Fibroblast of skin of scalp (primary cell): ENCODE measurements at regions not wholly inside any gene's neighbourhood (a gene's known extent, or its start where the extent isn't known, plus 50 kb on each side); places are given as distances from the start of the nearest gene placed in this dataset.
"Not testable (repeated sequence)": the region's sequence is repeated elsewhere in the genome, so short reads cannot be mapped to it uniquely, and the experiment has no call there.

Experiments
- DNase-seq: peaks from one replicate; pipeline ENCODE4 v3.0.0-alpha.2; 2013

DNA sequence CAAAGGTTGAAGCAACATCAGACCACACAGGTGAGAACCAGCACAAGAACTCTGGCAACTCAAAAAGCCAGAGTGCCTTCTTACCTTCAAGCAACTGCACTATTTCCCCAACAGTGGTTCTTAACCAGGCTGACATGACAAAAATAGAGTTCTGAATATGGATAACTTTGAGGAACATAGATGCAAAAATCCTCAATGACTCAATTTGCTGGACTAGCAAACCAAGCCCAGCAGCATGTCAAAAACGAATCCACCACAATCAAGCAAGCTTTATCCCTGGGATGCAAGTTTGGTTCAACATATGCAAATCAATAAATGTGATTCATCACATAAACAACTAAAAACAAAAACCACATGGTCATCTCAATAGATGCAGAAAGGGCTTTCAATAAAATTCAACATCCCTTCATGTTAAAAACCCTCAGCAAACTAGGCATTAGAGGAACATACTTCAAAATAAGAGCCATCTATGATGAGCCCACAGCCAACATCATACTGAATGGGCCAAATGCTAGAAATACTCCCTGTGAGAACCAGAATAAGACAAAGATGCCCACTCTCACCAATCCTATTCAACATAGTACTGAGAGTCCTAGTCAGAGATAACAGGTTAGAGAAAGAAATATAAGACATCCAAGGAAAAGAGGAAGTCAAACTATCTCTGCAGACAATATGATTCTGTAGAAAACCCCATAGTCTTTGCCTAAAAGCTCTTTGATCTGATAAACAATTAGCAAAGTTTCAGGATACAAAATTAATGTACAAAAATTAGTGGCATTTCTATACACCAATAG is 110.5 kb upstream of the NBPF19 start:
- DNase-seq, result not testable (repeated sequence)

GRCh38 chr1:149366402-149366801 is 108.4 kb upstream of the NBPF19 start:
- DNase-seq, result not testable (repeated sequence)

- not testable (repeated sequence) for DNase-seq
Observed at GRCh38 chr1:149367472-149368044, 107.3 kb upstream of the NBPF19 start.

DNA sequence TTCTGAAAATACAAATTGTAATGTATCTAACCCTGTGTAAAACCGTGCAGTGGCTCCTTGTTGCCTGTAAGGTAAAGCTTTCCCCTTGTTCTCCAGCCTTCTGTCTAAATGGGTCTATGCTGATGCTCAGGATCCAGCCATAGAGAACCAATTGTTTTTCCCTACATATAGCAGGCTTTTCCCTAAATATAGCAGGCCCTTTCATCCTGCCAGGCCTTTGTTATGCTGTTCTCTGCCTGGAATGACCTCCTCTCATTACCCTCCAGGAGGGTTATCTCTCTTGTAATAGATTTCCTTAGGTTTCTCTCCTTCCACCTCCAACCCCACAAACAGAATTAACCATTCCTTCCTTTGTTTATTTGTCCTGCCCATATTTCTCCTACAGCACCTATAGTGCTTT is 106.5 kb upstream of the NBPF19 start:
- DNase-seq, result not testable (repeated sequence)

DNA sequence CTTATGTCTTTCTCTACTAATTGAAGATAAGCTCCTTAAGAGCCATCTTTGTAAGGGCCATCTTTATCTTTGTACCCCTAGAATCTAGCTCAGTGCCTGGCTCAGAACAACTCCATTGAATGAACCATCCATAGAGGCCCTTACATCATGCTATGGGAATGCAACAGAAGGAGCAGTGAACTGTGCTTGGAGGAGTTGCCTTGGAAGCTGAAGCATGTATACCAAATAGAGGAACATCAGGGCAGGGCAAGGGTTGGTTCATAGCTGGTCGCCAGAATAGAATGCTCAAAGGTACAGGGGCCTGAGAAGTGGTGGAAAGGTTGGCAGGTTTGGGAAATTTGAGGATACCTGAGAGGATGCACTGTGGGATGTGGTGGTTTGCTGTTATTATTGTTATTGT is 105.8 kb upstream of the NBPF19 start:
- not testable (repeated sequence) for DNase-seq

- DNase-seq, result not testable (repeated sequence)
Observed at GRCh38 chr1:149371955-149372354, 102.9 kb upstream of the NBPF19 start.

- DNase-seq, result not testable (repeated sequence)
Observed at GRCh38 chr1:149378462-149378861, 96.4 kb upstream of the NBPF19 start.

- DNase-seq, result peak; percentile 81
Observed at GRCh38 chr1:149390173-149390926, 84.5 kb upstream of the NBPF19 start.

DNA sequence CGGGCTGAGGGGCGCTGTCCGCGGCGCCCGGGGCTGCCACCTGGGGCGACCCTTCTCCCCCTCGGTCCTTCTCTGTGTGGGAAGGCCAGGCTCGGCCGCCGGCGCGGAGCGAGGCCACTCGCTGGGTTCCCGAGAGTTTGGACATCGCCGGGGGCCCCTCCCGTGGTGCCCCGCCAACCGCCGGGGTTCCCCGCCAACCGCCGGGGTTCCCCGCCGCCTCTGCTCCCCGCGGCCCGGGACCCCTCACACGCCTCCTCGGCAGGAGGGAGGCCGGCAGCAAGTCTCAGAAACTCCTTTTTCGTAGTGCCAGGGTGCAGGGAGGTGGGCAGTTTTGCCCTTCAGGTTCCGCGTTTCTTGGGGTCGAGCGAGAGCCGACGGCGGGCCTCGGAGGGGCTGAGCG is 83.9 kb upstream of the NBPF19 start:
- not testable (repeated sequence) for DNase-seq

DNA sequence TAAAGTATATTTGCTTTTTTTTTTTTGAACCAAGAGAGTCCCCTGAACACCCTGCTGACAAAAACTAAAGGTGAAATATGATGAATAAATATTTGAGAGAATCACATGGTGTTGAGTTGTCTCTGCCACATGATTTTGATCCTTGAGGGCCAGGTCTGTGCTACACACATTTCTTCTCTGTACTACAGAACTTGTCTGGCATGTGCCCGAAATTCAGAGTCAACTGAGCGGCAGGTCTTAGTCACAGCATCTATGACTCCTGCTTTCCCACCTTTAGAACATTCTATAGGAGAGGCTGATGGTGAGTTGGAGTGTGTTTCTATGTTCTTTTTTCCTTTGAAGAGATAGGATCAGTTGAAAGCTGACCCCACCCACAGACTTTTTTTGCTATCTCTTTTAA is 79.0 kb upstream of the NBPF19 start:
- not testable (repeated sequence) for DNase-seq

GRCh38 chr1:149398527-149398926 is 76.3 kb upstream of the NBPF19 start:
- not testable (repeated sequence) for DNase-seq

- DNase-seq, result not testable (repeated sequence)
Observed at GRCh38 chr1:149408404-149408803, 66.4 kb upstream of the NBPF19 start.

DNA sequence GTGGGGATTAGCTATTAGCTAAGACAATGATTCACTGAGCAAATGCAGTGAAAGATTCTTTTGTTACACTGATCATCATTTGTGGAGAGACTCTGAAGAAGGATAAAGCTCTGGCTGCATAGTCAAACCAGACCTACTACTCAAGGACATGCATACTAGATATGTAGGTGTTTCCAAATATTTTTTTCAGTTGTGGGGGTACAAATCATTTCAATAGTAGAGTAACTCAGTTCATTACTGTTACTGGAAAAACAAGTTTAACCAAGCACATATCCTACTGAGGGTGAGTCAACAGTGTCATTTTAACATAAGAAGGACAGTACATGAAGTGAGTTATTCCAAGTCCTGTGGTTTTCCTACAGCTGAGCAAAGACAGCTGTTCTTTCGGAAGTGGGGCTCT is 59.5 kb upstream of the NBPF19 start:
- DNase-seq, result not testable (repeated sequence)

DNA sequence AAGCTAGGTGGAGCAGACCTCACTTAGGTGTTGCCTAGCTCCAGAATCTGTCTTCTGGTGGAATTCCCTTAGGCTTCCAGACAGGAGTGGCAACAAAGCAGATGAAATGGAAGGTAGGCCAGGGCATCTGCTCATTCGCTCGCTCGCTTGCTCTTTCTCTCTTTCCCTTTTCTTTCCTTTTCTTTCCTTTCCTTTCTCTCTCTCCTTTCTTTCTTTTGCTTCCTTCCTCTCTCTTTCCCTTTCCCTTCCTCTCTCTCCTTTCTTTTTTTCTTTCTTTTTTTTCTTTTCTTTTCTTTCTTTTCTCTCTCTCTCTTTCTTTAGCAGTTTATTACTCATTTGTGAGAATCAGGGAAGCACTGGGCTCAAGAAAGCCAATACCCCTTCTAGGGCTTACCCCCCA is 56.1 kb upstream of the NBPF19 start:
- DNase-seq, result not testable (repeated sequence)

GRCh38 chr1:149423122-149423521 is 51.7 kb upstream of the NBPF19 start:
- peak; percentile 25 for DNase-seq
